GM12873 (cell line): ENCODE measurements at regions not wholly inside any gene's neighbourhood (a gene's known extent, or its start where the extent isn't known, plus 50 kb on each side); places are given as distances from the start of the nearest gene placed in this dataset.

Experiments used
- TF ChIP-seq, protein P1 (sequence below): IDR thresholded peaks from 2 replicates; pipeline ENCODE4 v1.5.1; 2012; ENCODE audit warnings: low read depth, mild to moderate bottlenecking, moderate library complexity, low read length, control low read depth; ENCODE audit not compliant: insufficient read depth; ENCODE audit errors: missing control alignments

DNA sequence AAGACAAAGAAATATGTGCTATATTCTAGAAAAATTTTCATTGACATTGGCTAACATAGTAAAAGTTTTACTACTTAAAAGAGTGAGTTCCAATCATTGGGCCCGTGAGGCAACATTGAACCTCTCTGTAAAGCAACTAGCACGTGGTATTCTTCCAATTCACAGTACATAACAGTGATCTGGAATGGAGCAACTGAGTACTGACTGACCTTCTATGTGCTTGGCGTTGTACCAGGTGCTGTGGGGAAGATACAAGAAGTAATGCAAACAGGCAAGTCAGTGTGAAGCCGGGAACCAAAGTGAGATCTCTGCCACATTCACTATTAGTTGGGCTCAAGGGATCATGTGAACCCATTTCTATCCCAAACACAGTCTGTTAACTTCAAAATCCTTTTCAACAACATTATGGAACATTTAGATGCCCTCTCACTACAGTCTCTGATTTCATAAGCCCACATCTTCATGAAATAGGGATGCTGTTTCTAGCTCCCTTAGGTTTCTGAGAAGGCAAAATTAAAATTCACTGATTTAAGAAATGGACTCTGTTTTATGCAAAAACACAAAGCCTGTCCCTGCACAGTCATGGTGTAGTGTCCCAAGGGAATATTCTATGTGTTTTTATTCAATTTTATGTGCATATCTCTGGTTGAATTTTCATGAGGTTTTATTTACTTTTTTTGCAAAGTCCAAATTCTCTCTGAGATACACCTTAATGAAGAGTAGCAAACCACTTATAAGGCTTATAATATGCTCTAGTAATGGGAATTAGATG, 61.8 kb upstream of the NCAM1 start:
- TF ChIP-seq, protein P1, sequence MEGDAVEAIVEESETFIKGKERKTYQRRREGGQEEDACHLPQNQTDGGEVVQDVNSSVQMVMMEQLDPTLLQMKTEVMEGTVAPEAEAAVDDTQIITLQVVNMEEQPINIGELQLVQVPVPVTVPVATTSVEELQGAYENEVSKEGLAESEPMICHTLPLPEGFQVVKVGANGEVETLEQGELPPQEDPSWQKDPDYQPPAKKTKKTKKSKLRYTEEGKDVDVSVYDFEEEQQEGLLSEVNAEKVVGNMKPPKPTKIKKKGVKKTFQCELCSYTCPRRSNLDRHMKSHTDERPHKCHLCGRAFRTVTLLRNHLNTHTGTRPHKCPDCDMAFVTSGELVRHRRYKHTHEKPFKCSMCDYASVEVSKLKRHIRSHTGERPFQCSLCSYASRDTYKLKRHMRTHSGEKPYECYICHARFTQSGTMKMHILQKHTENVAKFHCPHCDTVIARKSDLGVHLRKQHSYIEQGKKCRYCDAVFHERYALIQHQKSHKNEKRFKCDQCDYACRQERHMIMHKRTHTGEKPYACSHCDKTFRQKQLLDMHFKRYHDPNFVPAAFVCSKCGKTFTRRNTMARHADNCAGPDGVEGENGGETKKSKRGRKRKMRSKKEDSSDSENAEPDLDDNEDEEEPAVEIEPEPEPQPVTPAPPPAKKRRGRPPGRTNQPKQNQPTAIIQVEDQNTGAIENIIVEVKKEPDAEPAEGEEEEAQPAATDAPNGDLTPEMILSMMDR = no peak

DNA sequence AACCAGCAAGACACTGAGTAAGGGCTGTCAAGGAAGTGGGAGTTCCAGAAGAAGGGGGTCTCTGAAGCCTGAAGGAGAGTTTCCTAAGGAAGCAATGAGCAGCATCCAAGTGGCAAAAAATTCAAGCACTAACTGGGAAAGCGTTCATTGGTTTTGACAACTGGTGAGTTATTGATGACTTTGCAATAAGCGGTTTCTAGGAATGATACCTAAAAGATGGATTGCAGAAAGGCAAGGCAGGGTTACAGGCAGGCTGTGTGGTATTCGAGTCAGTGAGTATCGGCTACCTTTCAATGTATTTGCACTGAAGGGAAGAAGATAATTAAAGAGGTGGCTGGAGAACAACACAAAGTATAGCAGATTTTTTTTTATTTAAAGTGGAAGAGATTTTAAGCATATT, 59.3 kb upstream of the NCAM1 start:
- TF ChIP-seq, protein P1 = no peak

DNA sequence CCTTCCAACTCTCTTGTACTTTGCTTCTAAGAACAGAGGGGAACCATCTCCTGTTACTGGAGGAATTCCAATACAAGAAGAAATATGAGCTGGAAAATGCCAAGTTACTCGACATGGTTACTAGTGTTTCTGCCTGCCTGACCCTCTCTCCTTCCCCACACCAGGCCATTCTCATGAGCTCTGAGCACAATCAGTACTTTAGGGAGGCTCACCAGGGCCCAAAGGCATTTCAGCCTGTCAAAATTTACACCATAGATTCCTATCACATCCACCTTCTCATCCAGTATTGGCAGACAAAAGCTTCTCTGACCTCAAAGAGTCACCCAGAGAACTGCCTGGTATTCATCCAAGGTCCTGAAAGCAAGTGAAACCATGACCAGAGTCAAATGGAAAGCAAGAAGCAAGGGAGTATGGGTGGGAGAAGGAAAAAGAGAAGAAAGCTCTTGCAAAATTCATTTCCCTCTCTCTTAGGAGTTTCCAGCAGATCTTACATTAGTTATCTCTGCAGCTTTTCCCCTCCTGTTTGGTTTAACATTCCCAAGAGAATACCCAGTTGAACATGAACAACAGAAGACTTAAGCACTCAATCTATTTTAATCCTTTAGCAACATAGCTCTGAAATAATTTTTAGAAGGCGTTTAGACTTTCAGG, 58.7 kb upstream of the NCAM1 start:
- TF ChIP-seq, protein P1 = no peak

DNA sequence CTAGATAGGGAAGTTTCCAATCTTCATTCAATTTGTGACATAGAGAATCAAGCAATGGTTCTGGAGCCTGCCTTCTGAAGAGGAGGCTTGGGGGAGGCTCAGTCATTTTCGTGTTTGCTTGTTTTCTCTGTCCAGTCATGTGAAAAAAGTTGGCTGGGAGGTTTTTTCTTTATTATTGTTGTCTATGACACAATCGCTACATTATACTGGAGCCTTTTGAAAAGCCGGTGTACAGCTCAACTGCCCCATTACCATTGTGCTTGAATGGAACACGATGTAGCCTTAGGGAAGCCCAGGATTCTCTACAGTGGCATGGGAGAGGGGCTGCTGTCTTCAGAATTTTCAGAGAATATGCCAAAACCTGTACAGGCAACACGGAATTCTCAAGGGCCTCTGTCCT, 57.9 kb upstream of the NCAM1 start:
- TF ChIP-seq, protein P1 = no peak

DNA sequence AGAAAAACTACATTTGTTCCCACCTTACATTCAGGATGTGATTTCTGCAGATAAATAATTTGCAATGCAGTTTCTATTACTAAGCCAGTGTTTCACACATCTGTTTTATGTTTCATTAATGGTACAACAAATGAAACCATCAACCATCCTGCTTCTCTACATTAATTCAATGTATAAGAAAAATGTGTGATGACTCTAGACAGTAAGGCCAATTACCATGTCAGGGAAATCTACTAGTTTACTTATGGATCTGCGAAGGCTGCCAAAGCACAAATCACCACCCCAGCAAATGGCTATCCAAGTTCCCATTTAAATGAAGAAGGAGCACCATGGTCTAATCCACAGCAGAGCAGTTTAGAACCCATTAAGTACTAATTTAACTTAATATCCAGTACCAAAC, 50.1 kb upstream of the NCAM1 start:
- TF ChIP-seq, protein P1 = no peak
